ENCODE measurements at regions not wholly inside any gene's neighbourhood (a gene's known extent, or its start where the extent isn't known, plus 50 kb on each side); places are given as distances from the start of the nearest gene placed in this dataset.

- H3K36me3 Mint-ChIP-seq (ENCODE audit: insufficient read depth, unreplicated experiment), result peaks cover 3% of the 10 kb centered on the region
These were observed 69.2 kb downstream of the ANXA2R start for GRCh38 chr5:42970636-42971559.

GRCh38 chr5:42965934-42966333 is 74.2 kb downstream of the ANXA2R start:
- no peak overlapping the region for H3K4me3 Mint-ChIP-seq (ENCODE audit: low read depth, unreplicated experiment)
- BruUV-seq (replicated peaks), result no TSS peak

More at GRCh38 chr5:42970636-42971559, 69.2 kb downstream of the ANXA2R start:
- H3K9me3 Mint-ChIP-seq (ENCODE audit: low read depth, unreplicated experiment), result no peaks in the 10 kb centered on the region
- intact Hi-C loops (cut with micrococcal nuclease; ENCODE audit: unreplicated experiment), result no loop called here
- no peak for TF ChIP-seq CTCF (IDR thresholded peaks at IDR 0.05; ENCODE audit: unreplicated experiment)
- H3K4me3 Mint-ChIP-seq (ENCODE audit: low read depth, unreplicated experiment), result no peak overlapping the region
- no peaks in the 10 kb centered on the region for H3K27me3 Mint-ChIP-seq (ENCODE audit: unreplicated experiment)
- no peak for DNase-seq
- CTCF ChIA-PET, result interaction anchor here (0.9 kb wide), 1 partner anchor 58 kb away, joined by 5 read pairs; no protein-coding TSS in a partner anchor
- no peaks in the 10 kb centered on the region for H3K4me1 Mint-ChIP-seq (ENCODE audit: low read depth, unreplicated experiment)
- H3K27ac Mint-ChIP-seq (ENCODE audit: unreplicated experiment), result no peak overlapping the region
- no TSS peak for BruUV-seq (replicated peaks)

GRCh38 chr5:42963412-42963811 is 76.7 kb downstream of the ANXA2R start:
- BruUV-seq (replicated peaks), result no TSS peak
- intact Hi-C loops (cut with micrococcal nuclease; ENCODE audit: unreplicated experiment), result no loop called here

More at GRCh38 chr5:42965934-42966333, 74.2 kb downstream of the ANXA2R start:
- CTCF ChIA-PET, result no interaction called here
- Mint-ChIP-seq H3K4me1 (ENCODE audit: low read depth, unreplicated experiment) (peaks cover 9% of the 10 kb centered on the region), H3K27me3 (ENCODE audit: unreplicated experiment) (no peaks in the 10 kb centered on the region), H3K27ac (ENCODE audit: unreplicated experiment) (no peak overlapping the region), H3K36me3 (ENCODE audit: insufficient read depth, unreplicated experiment) (peaks cover 5% of the 10 kb centered on the region), H3K9me3 (ENCODE audit: low read depth, unreplicated experiment) (no peaks in the 10 kb centered on the region)
- no peak for DNase-seq
- intact Hi-C loops (cut with micrococcal nuclease; ENCODE audit: unreplicated experiment), result no loop called here
- no peak for TF ChIP-seq CTCF (IDR thresholded peaks at IDR 0.05; ENCODE audit: unreplicated experiment)

GRCh38 chr5:42962124-42962523 is 78.0 kb downstream of the ANXA2R start:
- BruUV-seq (replicated peaks), result no TSS peak
- CTCF ChIA-PET, result no interaction called here
- H3K36me3 Mint-ChIP-seq (ENCODE audit: insufficient read depth, unreplicated experiment), result peaks cover 5% of the 10 kb centered on the region
- no peak for DNase-seq
- no peak overlapping the region for H3K4me3 Mint-ChIP-seq (ENCODE audit: low read depth, unreplicated experiment)
- H3K27me3 Mint-ChIP-seq (ENCODE audit: unreplicated experiment), result no peaks in the 10 kb centered on the region
- no peak overlapping the region for H3K27ac Mint-ChIP-seq (ENCODE audit: unreplicated experiment)
- peaks cover 9% of the 10 kb centered on the region for H3K4me1 Mint-ChIP-seq (ENCODE audit: low read depth, unreplicated experiment)
- intact Hi-C loops (cut with micrococcal nuclease; ENCODE audit: unreplicated experiment), result no loop called here
- TF ChIP-seq CTCF (IDR thresholded peaks at IDR 0.05; ENCODE audit: unreplicated experiment), result no peak
- no peaks in the 10 kb centered on the region for H3K9me3 Mint-ChIP-seq (ENCODE audit: low read depth, unreplicated experiment)

More at GRCh38 chr5:42963412-42963811, 76.7 kb downstream of the ANXA2R start:
- Mint-ChIP-seq H3K27ac (ENCODE audit: unreplicated experiment) (no peak overlapping the region), H3K4me1 (ENCODE audit: low read depth, unreplicated experiment) (peaks cover 9% of the 10 kb centered on the region), H3K36me3 (ENCODE audit: insufficient read depth, unreplicated experiment) (peaks cover 5% of the 10 kb centered on the region), H3K9me3 (ENCODE audit: low read depth, unreplicated experiment) (no peaks in the 10 kb centered on the region), H3K27me3 (ENCODE audit: unreplicated experiment) (no peaks in the 10 kb centered on the region), H3K4me3 (ENCODE audit: low read depth, unreplicated experiment) (no peak overlapping the region)
- DNase-seq, result no peak
- TF ChIP-seq CTCF (IDR thresholded peaks at IDR 0.05; ENCODE audit: unreplicated experiment), result no peak
- CTCF ChIA-PET, result no interaction called here
